Endothelial cell of umbilical vein (primary cell): ENCODE measurements at regions not wholly inside any gene's neighbourhood (a gene's known extent, or its start where the extent isn't known, plus 50 kb on each side); places are given as distances from the start of the nearest gene placed in this dataset.

Source experiments
- BruUV-seq: library from RNA; stranded (reverse); fragments of 400-500 nt; replicated peaks from 2 replicates; lab custom pipeline; 2021; lab: Mats Ljungman, UMichigan
- CTCF ChIA-PET: fragments of 300-600, 350-600 bp; sonication (Branson Sonifier 250); formaldehyde crosslinking; loops from one replicate; lab custom pipeline; 2021; ENCODE audit warnings: antibody characterized with exemption, inconsistent platforms; lab: Charles Lee
- POLR2A ChIA-PET: fragments of 300-600, 350-600 bp; sonication (Branson Sonifier 250); formaldehyde crosslinking; loops from one replicate; lab custom pipeline; 2021; ENCODE audit warnings: antibody characterized with exemption, inconsistent platforms; lab: Charles Lee
- DNase-seq: peaks from one replicate; pipeline ENCODE4 v3.0.0-alpha.2; 2011; ENCODE audit warnings: low read depth, low spot score
- FAIRE-seq: peaks from 2 replicates; lab custom pipeline; 2011; peaks lifted over from hg19 to GRCh38; lab: Jason Lieb, UNC
- H2AFZ ChIP-seq: 2 replicates; pipeline ENCODE4 v1.6.0; 2012; ENCODE audit warnings: low read depth, low read length, control low read depth, inconsistent platforms
- H3K27ac ChIP-seq: 2 replicates; pipeline ENCODE4 v1.5.1; 2011; ENCODE audit warnings: low read depth, mild to moderate bottlenecking, control low read depth, low read length, moderate library complexity; ENCODE audit not compliant: insufficient read depth
- H3K27me3 ChIP-seq, 2 experiments: 2 replicates each; pipeline versions ENCODE4 v1.6.0 to v1.6.1; 2011; ENCODE audit warnings: low read length in 2 of 2, mixed read lengths in 1 of 2; ENCODE audit not compliant: control insufficient read depth in 2 of 2, insufficient read depth in 2 of 2
- H3K36me3 ChIP-seq, 2 experiments: 2 replicates in 1 of 2; 3 replicates in 1 of 2; pipeline ENCODE4 v1.5.1; 2011; ENCODE audit warnings: low read length in 2 of 2, mild to moderate bottlenecking in 1 of 2, moderate library complexity in 1 of 2; ENCODE audit not compliant: control insufficient read depth in 2 of 2, insufficient read depth in 2 of 2; ENCODE audit errors: extremely low read depth in 1 of 2
- H3K4me1 ChIP-seq: 3 replicates; pipeline ENCODE4 v1.5.1; 2011; ENCODE audit warnings: mild to moderate bottlenecking, low read length; ENCODE audit not compliant: control insufficient read depth, insufficient read depth; ENCODE audit errors: extremely low read depth
- H3K4me2 ChIP-seq: 2 replicates; pipeline ENCODE4 v1.6.1; 2011; ENCODE audit warnings: low read length, control low read depth, mixed read lengths; ENCODE audit not compliant: insufficient read depth
- H3K4me3 ChIP-seq, 3 experiments: fragments of 200-600 bp in 1 of 3; sonication (generic), shearing (Covaris generic) in 1 of 3; replicated peaks in 1 of 3; 2 replicates each; pipeline ENCODE4 v1.5.1; 2011 to 2016; ENCODE audit warnings: control low read depth in 3 of 3, low read length in 3 of 3, mild to moderate bottlenecking in 2 of 3, inconsistent platforms in 1 of 3, low read depth in 1 of 3, moderate library complexity in 1 of 3; ENCODE audit not compliant: insufficient read depth in 1 of 3
- H3K79me2 ChIP-seq: 2 replicates; pipeline ENCODE4 v1.6.0; 2012; ENCODE audit warnings: low read length, inconsistent platforms; ENCODE audit not compliant: control insufficient read depth, insufficient read depth
- H3K9ac ChIP-seq: replicated peaks from 2 replicates; pipeline ENCODE3; 2011; ENCODE audit warnings: low read length, control low read depth; ENCODE audit not compliant: insufficient read depth; ENCODE audit errors: extremely low read depth
- H3K9me1 ChIP-seq: replicated peaks from 3 replicates; pipeline ENCODE4 v1.6.0; 2011; ENCODE audit warnings: mild to moderate bottlenecking, low read length; ENCODE audit not compliant: control insufficient read depth, insufficient read depth; ENCODE audit errors: extremely low read depth
- H3K9me3 ChIP-seq: replicated peaks from 2 replicates; pipeline ENCODE4 v1.5.1; 2012; ENCODE audit warnings: low read length, inconsistent platforms; ENCODE audit not compliant: control insufficient read depth, insufficient read depth
- H4K20me1 ChIP-seq: replicated peaks from 2 replicates; pipeline ENCODE3; 2011; ENCODE audit warnings: mild to moderate bottlenecking, low read length; ENCODE audit not compliant: control insufficient read depth, insufficient read depth; ENCODE audit errors: extremely low read depth
- EZH2 ChIP-seq: IDR thresholded peaks from 2 replicates; pipeline ENCODE4 v1.6.1; 2012; ENCODE audit warnings: borderline replicate concordance, low read depth, mild to moderate bottlenecking, moderate library complexity, low read length, inconsistent platforms; ENCODE audit not compliant: severe bottlenecking
- FOS ChIP-seq: IDR thresholded peaks from 2 replicates; pipeline ENCODE4 v1.6.1; 2011; ENCODE audit warnings: mild to moderate bottlenecking, low read length, moderate library complexity, borderline replicate concordance; ENCODE audit not compliant: insufficient read depth
- GATA2 ChIP-seq: IDR thresholded peaks from 2 replicates; pipeline ENCODE4 v1.7.0; 2011; ENCODE audit warnings: low read depth, mild to moderate bottlenecking, moderate library complexity, mixed read lengths, low read length; ENCODE audit not compliant: insufficient read length, insufficient read depth
- JUN ChIP-seq: IDR thresholded peaks from 2 replicates; pipeline ENCODE4 v1.6.1; 2011; ENCODE audit warnings: borderline replicate concordance, low read depth; ENCODE audit not compliant: insufficient read length, insufficient read depth
- MYC ChIP-seq: IDR thresholded peaks from one replicate; pipeline ENCODE4 v1.6.1; 2011; ENCODE audit warnings: mild to moderate bottlenecking, low read depth, low read length
- dilution Hi-C: fragments of 300-500 bp; cut with MboI; formaldehyde crosslinking; loops from one replicate; pipeline ENCODE4 v1.15.0; 2019; ENCODE audit warnings: low sequenced_read_pairs; ENCODE audit not compliant: extremely low pct_ligation_motif_present
- intact Hi-C: fragments of 100-400 bp; cut with micrococcal nuclease; formaldehyde crosslinking; loops from one replicate; pipeline ENCODE4 v1.10.0; 2022
- TF ChIP-seq, protein P1 (sequence below): IDR thresholded peaks from 2 replicates; pipeline ENCODE4 v1.6.1; 2011; ENCODE audit not compliant: insufficient read depth, insufficient read length

DNA sequence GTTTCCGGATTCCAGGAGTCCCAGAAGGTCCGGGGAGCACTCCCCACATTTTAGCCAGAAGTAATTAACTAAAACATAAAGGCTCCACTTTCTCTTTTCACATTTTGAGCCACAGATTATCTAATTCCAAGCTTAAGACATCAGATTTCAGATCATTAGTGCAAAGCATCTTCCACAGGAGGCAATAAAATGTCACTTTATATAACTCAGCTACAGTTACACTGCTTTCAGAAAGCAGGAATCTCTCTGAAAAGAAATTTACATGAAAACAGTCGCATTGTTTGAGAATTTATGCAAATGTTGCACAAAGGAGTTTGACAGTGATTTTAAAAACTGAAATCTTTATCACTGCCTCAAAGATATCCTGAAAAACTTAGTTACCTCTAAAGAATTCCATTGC, 99.7 kb downstream of the LMO4 start:
- no peaks in the 10 kb centered on the region for H3K27me3 ChIP-seq
- H3K27ac ChIP-seq: no peak overlapping the region
- no TSS peak for BruUV-seq
- TF ChIP-seq, protein P1, sequence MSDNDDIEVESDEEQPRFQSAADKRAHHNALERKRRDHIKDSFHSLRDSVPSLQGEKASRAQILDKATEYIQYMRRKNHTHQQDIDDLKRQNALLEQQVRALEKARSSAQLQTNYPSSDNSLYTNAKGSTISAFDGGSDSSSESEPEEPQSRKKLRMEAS: no peak
- TF ChIP-seq GATA2 (no peak), FOS (no peak), MYC (no peak)
- H3K9ac ChIP-seq: no peak overlapping the region
- H3K79me2 ChIP-seq: no peaks in the 10 kb centered on the region
- CTCF ChIA-PET: no interaction called here
- DNase-seq (no peak), FAIRE-seq (no peak)
- intact Hi-C loops: no loop called here
- POLR2A ChIA-PET: no interaction called here
- no peaks in the 10 kb centered on the region for H3K9me1 ChIP-seq
- no peak overlapping the region for H3K4me3 ChIP-seq
- H3K9me3 ChIP-seq: no peaks in the 10 kb centered on the region
- no peaks in the 10 kb centered on the region for H3K36me3 ChIP-seq
- H3K4me1 ChIP-seq: no peaks in the 10 kb centered on the region
- dilution Hi-C loops: no loop called here
- no peak overlapping the region for H2AFZ ChIP-seq
- no peak overlapping the region for H3K4me2 ChIP-seq
- H4K20me1 ChIP-seq: no peaks in the 10 kb centered on the region

DNA sequence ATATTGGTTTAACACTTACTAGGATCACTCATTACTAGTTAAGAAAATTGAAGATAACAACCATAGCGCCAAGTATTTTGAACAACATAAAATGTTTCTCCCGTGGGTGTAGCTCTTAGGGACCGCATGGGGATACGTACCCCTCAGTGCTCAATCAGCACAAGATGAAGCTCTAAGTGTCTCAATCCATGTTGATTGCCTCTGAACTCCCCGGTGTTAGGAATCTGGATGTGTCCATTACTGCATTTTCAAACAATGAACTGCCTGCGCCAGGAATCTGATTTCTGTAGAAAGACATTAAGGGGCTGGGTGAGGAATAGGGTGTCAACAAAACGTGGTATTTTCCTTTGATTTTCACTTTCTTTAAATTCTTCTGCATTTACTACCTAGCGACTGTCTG, 100.2 kb downstream of the LMO4 start:
- Histone ChIP-seq H3K4me1 (no peaks in the 10 kb centered on the region), H3K9ac (no peak overlapping the region), H3K36me3 (no peaks in the 10 kb centered on the region), H3K4me3 (no peak overlapping the region), H3K4me2 (no peak overlapping the region), H3K79me2 (no peaks in the 10 kb centered on the region), H4K20me1 (no peaks in the 10 kb centered on the region), H3K27me3 (no peaks in the 10 kb centered on the region), H3K9me3 (no peaks in the 10 kb centered on the region), H2AFZ (no peak overlapping the region), H3K9me1 (no peaks in the 10 kb centered on the region), H3K27ac (no peak overlapping the region)
- DNase-seq: no peak
- dilution Hi-C loops (no loop called here), intact Hi-C loops (no loop called here)
- ChIA-PET POLR2A (no interaction called here), CTCF (no interaction called here)
- no TSS peak for BruUV-seq
- TF ChIP-seq MYC (no peak), JUN (no peak), EZH2 (no peak), GATA2 (no peak)
- no peak for FAIRE-seq
